COLO829 (cell line): ENCODE measurements at regions not wholly inside any gene's neighbourhood (a gene's known extent, or its start where the extent isn't known, plus 50 kb on each side); places are given as distances from the start of the nearest gene placed in this dataset.

Experiments
- DNase-seq: peaks from one replicate; pipeline ENCODE4 v3.0.0; 2012; ENCODE audit warnings: low spot score

DNA sequence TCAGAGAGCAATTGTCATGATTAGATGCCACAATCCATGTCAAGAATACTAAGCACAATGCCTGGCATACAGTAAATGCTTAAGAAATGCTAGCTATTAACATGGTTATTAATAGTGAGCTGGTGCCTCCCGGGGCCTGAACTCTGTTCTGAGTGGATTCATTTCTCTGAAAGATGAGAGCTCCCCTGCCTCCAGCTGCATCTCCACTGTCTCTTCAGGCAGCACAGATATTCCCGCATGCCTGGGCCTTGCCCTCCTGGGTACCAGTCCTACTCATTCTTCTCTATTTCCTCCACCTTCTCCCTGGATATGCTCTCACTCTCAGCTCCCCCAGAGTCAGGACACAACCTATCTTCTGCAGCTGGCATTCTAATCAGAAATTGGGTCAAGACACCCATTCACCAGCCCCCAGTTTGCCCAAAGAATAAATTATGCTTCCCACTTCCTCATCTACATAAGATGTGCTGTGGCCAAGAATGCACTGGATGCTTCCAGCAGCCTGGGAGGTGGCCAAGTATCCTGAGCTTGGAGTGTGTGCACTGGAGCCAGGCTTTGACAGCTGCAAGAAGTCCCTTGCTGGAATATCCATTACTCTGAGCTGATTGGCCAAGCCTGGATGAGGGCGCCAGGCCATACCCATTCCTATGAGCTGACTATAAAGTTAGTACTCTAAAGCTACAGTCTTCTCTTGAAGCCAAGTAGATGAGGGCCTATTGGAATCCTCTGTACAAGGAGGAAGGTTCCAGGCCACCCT is 669.0 kb downstream of the ACTL7B start:
- DNase-seq, result no peak

DNA sequence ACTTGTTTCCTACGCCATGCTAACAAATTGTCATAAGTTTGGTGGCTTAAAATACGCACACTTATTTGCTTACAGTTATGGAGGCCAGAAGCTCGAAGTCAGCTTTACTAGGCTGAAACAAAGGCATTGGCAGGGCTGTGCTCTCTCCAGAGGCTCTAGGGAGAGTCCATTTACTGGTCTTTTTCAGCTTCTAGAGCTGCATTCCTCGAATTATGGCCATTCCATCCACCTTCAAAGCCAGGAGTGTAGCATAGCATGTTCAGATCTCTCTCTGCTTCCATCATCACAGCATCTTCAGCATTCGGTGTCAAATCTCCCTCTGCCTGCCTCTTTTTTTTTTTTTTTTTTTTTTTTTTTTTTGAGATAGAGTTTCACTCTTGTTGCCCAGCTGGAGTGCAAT is 670.2 kb downstream of the ACTL7B start:
- DNase-seq, result no peak

DNA sequence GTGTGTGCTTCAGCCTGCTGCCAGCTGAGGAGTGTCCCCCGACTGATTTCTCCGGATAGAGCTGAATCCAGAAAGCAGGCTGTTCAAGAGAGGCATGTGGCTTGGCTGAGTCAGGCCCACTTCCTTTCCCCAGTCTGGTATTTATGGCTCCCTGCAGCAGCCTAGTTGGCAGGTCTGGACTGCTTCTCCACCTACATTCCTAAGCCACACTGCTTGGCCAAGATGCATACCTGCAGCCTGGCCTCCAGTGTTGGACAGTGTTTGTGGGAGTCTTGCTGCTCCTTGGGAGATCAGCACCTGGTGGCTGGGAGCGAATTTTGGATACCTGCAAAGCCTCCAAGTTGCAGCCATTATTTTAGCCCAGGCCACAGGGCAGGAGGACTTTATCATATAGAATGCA is 670.8 kb downstream of the ACTL7B start:
- no peak for DNase-seq

DNA sequence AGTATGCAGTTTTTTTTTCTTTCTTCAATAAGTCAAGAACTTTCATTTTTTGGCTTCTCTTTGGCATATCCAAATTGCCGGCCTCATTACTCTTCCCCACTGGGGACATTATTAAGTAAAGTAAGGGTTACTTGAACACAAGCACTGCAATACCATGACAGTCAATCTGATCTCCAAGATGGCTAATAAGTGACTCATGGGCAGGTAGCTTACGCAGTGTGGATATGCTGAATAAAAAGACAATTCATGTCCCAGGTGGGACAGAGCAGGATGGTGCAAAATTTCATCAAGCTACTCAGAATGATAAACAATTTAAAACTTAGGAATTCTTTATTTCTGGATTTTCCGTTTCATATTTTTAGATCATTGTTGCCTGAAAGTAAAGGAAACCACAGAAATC is 671.8 kb downstream of the ACTL7B start:
- DNase-seq, result no peak

DNA sequence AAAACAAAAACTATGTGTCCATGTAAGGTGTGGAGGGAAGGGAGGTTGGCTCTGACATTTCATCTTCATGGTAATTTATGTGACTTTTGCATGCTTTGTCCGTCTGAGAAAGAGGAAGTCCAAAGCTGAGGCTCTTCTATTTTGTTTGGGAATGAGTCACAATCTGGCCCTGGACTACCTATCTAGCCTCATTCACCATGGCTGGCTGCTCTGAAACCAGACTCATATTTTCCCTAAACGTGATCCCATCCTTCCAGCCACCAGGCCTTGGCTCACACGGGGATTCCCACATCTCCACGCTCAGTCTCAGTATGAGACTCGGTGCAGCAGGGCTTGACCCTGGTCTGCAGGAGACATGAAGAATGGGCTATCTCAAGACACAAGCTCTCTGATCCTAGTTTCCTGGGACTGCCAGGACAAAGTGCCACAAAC is 672.8 kb downstream of the ACTL7B start:
- no peak for DNase-seq

DNA sequence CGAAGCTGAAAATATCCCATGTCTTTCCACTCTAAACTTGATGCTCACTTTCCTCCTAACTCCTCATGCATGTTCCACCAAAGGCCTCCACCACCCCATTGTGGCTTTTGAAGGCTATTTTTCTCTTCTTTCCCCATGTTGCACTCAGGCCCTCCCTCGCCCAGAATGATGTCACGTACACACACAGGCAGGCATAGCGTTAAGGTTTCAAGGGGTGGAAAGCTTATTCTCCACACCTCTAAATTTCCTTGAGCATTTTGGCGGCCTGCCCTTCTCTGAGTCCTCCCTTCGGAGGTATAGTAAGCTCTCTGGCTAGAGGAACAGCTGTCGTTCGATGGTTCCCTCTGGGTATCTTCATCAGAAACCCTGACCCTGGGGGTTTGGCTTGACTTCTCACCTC is 673.5 kb downstream of the ACTL7B start:
- no peak for DNase-seq

DNA sequence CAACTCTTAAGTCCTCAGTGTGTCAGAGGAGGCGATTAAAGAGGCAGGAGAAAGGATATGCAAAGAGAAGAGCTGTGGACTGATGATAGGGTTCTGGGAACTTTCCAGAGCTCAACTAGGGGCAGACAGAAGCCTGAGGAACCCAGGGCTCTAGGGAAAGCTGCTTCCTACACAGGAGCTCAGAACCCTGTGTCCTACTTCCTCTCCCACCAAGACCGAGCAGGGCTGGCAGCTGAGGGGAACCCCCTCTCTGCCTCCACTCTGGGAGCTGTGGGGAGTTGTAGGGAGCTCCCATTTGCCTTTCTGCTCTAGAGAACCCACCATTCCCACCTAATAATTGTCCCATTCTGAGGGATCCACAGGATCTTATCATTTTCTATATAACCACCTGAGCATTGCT is 674.3 kb downstream of the ACTL7B start:
- no peak for DNase-seq

DNA sequence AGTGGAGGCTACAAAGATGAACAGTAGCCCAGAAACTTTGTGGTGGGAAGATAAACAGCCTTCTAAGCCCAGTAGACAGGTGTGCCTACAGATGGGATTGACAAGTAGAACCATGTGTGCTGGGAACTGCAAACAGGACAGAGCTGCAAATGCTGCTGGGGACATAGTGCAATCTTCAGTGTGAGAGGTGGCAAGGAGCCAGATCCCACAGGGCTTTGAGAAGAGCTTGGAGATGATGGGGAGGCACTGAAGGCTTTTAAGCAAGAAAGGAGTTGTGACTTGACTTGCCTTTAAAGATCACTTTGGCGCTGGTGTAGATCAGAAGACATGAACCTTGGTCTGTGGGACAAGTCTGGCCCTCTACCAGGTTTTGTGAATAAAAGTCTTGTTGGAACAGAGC is 675.2 kb downstream of the ACTL7B start:
- no peak for DNase-seq

DNA sequence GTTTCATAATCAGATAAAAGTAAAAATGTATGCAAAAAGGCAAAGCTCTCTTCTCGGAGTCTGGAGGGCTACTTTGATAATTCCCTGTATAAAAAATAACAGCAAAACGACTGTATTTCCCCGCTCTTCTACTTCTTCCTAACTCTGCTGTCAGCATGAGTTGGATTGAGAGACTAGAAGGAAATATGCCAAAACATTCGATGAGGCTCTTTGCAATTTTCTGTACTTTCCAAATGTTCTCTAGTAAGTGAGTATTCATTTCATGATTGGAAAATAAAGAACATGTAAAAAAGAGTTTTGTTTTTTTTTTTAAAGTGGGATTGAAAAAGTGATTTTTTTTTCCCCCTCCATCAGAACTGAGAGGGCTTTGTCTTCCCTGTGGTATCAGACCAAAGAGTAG is 677.5 kb downstream of the ACTL7B start:
- no peak for DNase-seq

DNA sequence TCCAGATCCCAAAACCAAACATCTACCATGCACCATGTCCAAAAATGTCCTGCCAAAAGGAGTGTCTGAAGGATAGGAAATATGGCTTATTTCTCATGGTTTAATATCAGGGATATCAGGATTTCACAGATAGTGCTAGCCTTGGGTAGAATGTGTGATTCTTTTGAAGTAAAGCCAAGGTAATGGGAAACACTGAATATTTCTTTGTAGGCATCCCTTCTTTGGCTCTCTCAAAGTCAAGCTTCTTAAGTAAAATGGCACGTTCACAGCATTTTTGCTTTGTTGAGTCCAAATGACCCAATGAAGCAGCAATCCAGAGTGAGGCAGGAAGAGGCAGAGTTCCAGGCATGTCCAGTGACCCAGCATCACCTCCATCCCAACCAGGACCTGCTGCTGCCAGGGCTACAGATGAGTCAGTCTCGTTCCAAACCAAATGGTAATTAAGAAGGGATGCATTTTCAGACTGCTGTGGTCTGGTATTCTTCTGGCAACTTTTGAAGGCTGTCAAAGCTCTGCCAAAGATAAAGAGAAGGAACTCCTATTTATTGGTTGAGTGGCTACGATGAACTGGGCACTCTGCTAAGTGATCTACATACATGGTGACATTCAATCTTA is 678.8 kb upstream of the KLF4 start:
- no peak for DNase-seq

DNA sequence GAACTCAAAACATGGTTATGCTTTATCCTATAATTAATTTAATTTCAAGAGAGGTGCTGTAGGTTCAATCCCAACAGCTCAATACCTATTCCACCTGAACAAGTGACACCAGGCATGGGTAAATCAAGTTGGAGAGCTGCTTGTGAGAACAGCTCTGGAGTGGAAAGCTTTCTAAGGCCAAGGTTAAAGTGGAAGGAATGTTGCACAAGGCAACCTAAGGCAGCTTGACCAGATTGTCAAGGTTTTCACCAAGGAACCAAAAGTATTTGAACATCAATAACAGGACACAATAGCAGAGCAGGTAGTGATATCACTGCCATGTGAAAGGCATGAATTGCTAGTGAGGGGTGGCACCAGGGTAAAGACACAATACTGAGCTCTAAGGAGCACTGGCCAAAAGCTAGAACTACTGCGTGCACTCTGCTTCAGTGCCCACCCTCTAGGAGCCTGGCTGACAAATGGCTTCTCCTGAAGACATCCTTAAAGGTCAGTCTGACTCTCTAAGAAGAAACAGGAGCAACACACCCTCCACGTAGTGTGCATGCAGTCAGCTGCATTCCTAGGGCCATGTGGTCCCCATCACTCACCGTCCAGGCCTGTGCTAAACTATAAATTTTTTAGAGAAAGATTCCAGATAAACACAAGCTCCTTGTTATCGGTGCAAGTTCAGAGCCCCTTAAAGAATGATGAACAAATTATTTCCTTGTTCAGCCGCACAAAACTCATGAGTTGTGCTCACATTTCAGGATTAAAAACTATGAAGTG is 677.7 kb upstream of the KLF4 start:
- DNase-seq, result no peak

DNA sequence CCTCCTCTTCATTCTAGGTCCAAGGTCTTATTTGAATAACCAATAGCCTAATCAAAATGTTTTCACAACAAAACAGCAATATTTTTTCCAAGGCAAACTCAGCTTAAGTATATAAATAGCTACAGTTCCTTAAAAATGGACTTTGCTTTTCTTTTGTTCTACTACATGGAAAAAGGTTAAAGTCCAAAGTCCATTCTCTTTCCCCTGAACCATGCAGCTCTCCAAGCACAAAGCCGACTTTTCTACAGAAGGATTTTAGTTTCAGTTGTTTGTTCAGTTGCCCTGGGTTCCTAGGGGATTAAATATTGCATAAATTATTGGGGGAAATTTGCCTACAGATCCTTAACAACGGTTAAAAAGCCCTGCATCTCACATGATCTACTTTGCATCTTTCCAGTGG is 677.0 kb upstream of the KLF4 start:
- DNase-seq, result no peak

DNA sequence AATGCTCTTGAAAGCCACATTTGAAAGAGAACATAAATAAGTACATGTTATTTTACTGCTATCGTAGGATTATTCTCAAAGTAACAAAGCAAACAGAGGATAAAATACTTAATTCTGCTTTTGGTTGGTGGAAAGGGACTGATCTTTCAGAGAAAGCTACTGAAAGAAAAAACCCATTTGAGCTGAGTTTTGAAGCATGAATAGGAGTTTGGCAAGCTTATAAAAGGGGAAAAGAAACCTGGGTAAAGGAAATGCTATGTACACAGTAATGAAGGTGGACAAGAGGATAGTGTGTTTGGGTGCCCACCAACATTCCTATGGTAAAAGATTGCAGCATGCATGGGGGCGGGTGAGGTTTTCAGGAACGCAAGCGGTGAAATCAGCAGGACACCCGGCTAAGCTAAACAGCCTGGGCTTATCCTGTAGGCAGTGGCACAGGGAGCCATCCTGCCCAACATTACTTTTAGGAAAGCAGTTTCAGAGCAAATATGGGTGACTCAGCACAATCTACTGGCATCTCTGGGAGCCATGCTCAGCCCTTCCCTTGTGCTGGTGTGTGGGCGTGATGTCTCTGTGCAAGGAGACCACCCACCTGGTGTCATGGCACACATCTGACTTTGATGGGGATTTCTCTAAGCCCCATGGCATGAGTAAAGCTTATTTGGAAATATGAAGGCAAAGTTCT is 673.9 kb upstream of the KLF4 start:
- DNase-seq, result no peak

DNA sequence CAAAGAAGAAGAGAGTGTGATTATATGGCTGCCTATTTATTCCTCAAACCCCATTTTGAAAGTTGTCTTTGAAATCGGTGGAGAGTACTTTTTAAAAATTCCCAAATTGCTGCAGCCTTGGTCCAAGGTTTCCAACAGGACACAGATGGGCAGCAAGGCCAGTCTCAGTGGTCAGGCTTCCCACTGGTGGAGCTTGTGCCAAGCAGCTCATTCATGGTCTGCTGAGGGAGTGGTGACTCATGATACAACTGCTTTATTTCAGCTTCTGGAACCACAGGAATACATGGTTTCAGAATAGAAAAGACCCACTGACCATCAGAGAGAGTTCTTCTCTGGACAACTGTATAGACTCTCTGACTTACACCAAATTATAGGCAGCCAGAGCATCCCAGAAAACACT is 673.1 kb upstream of the KLF4 start:
- peak; percentile 49 for DNase-seq

DNA sequence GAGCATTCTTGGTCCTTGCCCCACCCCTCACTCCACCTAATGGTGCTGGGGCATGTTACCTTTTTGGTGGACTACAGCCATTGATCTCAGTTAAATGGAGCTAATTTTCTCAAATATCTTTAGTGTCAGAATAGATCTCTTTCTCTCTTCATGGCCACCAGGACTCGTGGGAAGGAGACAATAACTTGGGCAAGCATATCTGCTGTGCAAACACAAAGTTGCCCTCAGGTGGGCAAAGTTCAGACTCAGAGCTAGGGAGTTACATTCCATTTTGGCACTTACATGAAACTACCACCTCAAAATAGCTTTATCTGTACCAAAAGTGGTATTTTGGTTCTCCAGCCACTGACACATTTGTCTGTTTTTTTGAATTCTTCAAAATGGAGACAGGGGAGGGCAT is 671.9 kb upstream of the KLF4 start:
- DNase-seq, result no peak

DNA sequence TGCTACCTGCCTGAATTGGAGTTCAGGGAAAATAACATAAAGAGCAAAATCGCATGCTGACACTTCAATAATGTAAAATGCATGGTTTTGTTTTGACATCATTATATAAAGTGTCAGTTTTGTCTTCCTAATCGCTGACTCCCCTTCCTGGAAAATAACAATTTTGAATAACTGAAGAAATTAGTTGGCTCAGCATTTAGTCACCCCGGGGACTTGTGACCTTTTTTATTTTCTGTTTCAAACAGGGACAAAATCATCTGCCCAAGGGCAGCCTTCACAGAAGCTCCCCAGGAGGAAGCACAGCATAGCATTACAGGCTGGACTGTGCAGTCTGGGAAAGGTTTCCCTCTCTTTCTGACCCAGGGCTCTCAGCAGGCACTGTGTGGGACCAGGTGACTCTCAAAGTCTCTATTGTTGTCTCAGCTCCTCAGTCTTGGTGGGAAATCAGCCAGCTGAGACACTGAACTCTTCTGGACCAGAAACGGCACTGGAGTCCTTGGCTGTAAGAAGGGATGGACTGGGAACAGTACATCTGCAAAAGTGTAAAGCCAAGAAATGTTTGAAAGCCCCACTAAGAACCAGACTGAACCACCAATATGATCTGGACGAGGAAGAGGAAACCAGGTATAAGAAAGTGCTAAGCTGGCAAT is 671.3 kb upstream of the KLF4 start:
- DNase-seq, result no peak

DNA sequence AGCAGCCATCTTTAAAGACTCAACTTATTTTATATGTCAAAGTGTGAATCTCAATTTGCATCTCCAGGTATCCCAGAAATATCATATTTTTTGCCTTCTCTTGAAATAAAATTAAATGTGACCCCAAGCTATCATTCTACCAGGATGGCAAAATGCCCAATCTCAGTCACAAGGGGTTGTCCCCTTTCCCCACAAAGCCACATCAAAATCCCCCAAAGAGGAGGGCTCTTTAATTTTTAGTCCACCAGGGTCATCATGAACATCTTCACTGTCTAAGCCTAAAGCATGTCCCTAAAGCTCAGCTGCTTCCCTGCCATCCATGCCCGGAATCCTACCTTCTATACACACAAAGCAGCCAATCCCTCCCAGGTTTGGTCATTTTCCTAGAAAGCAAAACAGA is 670.5 kb upstream of the KLF4 start:
- no peak for DNase-seq

DNA sequence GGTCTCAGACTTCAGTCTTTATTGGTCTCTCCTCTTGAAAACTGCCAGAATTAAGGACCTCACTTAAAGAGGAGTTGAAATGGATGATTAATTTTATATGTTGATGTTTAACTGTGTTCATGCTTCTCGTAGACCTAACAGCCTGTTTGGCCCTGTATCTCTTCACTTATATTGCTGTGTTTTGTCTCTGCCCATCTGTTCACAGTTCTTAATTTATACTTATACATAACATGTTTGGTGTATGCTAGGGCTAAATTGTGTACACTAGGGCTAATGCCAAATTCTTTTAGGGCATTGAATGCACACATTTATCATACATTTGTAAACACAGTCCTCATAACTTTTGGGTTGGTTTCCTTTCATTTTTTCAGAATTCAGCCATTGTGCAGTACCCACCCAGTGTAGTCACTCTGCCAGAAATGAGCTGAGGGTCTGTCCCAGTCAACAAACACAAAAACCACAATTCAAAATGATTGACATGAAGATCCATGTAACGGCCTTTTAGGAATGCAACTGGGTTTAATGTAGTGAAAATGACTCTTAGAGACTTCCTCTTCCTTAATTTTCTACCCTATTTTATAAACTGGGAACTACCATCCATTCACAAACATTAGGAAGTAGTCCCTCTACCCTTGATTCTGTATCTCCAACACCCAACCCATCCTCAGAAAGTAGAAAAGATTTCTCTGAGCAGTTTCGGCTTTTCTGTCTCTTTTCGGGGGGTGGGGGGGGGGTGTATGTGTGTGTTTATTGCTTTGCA is 668.8 kb upstream of the KLF4 start:
- DNase-seq, result no peak

DNA sequence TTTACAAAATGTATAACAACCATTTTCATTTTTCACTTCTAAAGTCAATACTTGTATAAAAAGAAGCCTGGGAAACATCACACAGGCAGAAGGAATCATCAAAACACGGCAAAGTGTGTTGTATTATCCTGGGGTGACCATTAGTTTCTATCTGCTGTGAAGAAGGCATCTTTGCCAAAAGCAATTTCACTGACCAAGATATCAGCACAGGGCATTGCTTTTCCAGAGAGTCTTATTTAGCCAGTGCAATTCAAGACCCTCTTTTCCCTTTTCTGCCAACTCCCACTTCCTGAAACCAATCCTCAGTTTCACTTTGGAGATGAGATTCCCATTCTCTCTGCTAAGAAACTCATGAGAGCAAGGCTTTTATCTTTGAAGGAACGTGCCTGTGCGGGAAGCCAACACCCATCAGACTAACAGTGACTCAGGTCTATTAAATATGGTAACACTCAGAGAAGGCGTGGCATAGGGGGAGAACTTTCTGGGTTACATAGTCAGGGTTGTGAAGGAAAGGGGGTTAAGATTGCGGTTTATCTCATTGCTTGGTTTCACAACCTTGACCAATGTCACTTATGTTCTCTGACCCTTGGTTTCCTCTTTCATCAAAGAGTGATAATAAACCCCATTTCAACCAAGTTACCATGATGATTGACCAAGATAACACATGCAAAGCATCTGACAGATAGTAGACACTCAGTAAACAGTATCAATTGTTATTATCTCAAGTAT is 666.9 kb upstream of the KLF4 start:
- DNase-seq, result no peak

DNA sequence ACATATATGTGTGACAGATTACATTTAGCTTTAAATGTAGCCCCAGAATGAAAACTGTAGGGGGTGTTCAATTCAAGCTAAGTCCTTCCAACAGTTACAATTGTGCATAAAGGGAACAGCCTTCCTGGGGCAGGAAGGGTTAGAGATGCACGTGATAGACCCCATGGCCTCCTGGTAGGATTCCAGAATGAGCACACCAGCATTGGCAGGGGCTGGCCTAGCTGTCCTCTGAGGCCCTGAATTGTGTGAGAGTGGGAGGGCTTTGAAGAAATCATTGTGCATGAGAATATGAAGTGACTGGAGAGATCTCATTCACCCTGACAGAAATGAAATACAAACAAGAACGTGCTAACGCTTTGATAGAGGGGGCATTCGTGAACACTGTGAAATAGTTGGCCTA is 663.8 kb upstream of the KLF4 start:
- peak; percentile 26 for DNase-seq
